ENCODE measurements at regions not wholly inside any gene's neighbourhood (a gene's known extent, or its start where the extent isn't known, plus 50 kb on each side); places are given as distances from the start of the nearest gene placed in this dataset.

DNA sequence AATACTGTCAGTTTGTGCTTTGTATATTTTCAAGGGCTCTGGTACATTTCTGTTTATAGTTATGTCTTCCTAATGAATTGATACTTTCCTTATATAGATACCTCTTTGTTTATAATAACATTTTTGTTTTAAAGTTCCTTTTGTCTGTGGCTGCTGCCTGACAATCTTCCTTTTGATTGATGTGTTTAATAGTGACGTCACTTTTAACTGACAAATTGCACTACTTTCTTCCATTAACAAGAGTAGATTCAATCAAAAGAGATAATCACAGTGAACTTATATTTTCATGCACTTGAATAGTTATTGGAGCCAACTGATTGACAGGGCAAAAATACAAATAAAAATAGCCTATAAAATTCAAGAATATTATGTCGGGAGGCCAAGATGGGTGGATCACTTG, 371.7 kb downstream of the ANXA1 start:
- Histone ChIP-seq H4K20me1 (ENCODE audit: insufficient read depth, low read length) (no peaks in the 10 kb centered on the region), H2BK20ac (ENCODE audit: low read depth, low read length) (no peak overlapping the region), H2BK5ac (ENCODE audit: low read depth, low read length, poor library complexity, severe bottlenecking) (no peak overlapping the region), H4K5ac (ENCODE audit: low read depth, low read length) (no peak overlapping the region), H3K56ac (ENCODE audit: extremely low read depth, insufficient read depth, low read length) (no peak overlapping the region), H3K9ac (ENCODE audit: low read depth, low read length) (no peak overlapping the region), H3K27me3 (ENCODE audit: control insufficient read depth, insufficient read depth, low read length) (no peaks in the 10 kb centered on the region), H2BK15ac (ENCODE audit: low read depth, low read length) (no peak overlapping the region), H3K9me1 (ENCODE audit: insufficient read depth, low read length) (no peaks in the 10 kb centered on the region), H3K36me3 (ENCODE audit: control insufficient read depth, insufficient read depth, low read length) (no peaks in the 10 kb centered on the region), H2BK120ac (ENCODE audit: low read depth, low read length) (no peak overlapping the region), H3K14ac (replicated peaks; ENCODE audit: low read depth, low read length) (no peak overlapping the region), H3K4me3 (ENCODE audit: insufficient read depth, low read depth, low read length) (no peak overlapping the region), H3K9me3 (ENCODE audit: control insufficient read depth, insufficient read depth, low read length) (peaks cover 3% of the 10 kb centered on the region; the same call in 1 of the 2 replicates), H3K4ac (ENCODE audit: low read depth, low read length) (no peak overlapping the region), H3K18ac (ENCODE audit: low read depth, low read length) (no peak overlapping the region), H3K23ac (ENCODE audit: low read depth, low read length) (no peak overlapping the region), H3K27ac (ENCODE audit: insufficient read depth, low read length) (no peak overlapping the region), H2AFZ (replicated peaks; ENCODE audit: low read length, poor library complexity) (no peak overlapping the region), H3K79me1 (ENCODE audit: low read depth in 1 of 2, low read length in 2 of 2) (no peaks in the 10 kb centered on the region), H3K4me1 (ENCODE audit: control insufficient read depth, insufficient read depth, low read length) (no peaks in the 10 kb centered on the region), H2AK5ac (ENCODE audit: low read depth, low read length) (no peak overlapping the region), H4K91ac (ENCODE audit: insufficient read depth, low read depth, low read length) (no peak overlapping the region), H4K8ac (ENCODE audit: low read depth in 2 of 2, low read length in 2 of 2) (no peak overlapping the region), H3K4me2 (ENCODE audit: low read depth, low read length) (no peak overlapping the region), H2AK9ac (replicated peaks; ENCODE audit: low read depth, low read length, poor library complexity) (no peak overlapping the region)
- CTCF ChIA-PET, result no interaction called here
- dilution Hi-C loops (cut with HindIII; ENCODE audit: low sequenced_read_pairs, unreplicated experiment) (no loop called here), in situ Hi-C loops (cut with MboI; ENCODE audit: low sequenced_read_pairs) (no loop called here), intact Hi-C loops (cut with micrococcal nuclease) (no loop called here)
- DNase-seq (no peak), ATAC-seq (ENCODE audit: low read depth) (no peak)
- WGBS, 2 experiments (ENCODE audit: extremely low coverage in 2 of 2, insufficient read length in 1 of 2), result no CpG with 5 or more reads among the region's 2 CpGs
- no peak for TF ChIP-seq MAZ (IDR thresholded peaks at IDR 0.05; ENCODE audit: borderline replicate concordance, low read depth, low read length)
- TF ChIP-seq RCOR1 (IDR thresholded peaks at IDR 0.05; ENCODE audit: insufficient replicate concordance, low read length), result no peak
- TF ChIP-seq, protein P1, sequence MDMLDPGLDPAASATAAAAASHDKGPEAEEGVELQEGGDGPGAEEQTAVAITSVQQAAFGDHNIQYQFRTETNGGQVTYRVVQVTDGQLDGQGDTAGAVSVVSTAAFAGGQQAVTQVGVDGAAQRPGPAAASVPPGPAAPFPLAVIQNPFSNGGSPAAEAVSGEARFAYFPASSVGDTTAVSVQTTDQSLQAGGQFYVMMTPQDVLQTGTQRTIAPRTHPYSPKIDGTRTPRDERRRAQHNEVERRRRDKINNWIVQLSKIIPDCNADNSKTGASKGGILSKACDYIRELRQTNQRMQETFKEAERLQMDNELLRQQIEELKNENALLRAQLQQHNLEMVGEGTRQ (IDR thresholded peaks at IDR 0.05; ENCODE audit: low read depth, low read length), result no peak
- TF ChIP-seq RAD21 (IDR thresholded peaks at IDR 0.05; ENCODE audit: low read length), result no peak
- no peak for TF ChIP-seq RFX5 (IDR thresholded peaks at IDR 0.05; ENCODE audit: low read depth, low read length)
- TF ChIP-seq NFE2L2 (IDR thresholded peaks at IDR 0.05; ENCODE audit: low read depth, low read length), result no peak
- TF ChIP-seq MAFK (IDR thresholded peaks at IDR 0.05; ENCODE audit: low read depth, low read length), result no peak
- POLR2A ChIA-PET (ENCODE audit: unreplicated experiment), result no interaction called here
- no TSS peak for BruUV-seq (replicated peaks)

Measured in IMR-90 (cell line).